ENCODE measurements at regions not wholly inside any gene's neighbourhood (a gene's known extent, or its start where the extent isn't known, plus 50 kb on each side); places are given as distances from the start of the nearest gene placed in this dataset.

- no peaks in the 10 kb centered on the region for H3K27me3 Mint-ChIP-seq
- no peaks in the 10 kb centered on the region for H3K36me3 ChIP-seq (ENCODE audit: control insufficient read depth in 2 of 3, insufficient read depth in 3 of 3, low read length in 3 of 3)
Observed at GRCh38 chr5:125834438-125835115, 588.6 kb upstream of the GRAMD2B start.

GRCh38 chr5:125835293-125836172 is 587.7 kb upstream of the GRAMD2B start:
- no peaks in the 10 kb centered on the region for H3K36me3 Mint-ChIP-seq
- POLR2A ChIA-PET, result no interaction called here
- no peaks in the 10 kb centered on the region for H3K36me3 ChIP-seq (ENCODE audit: control insufficient read depth in 2 of 3, insufficient read depth in 3 of 3, low read length in 3 of 3)
- H3K27me3 Mint-ChIP-seq, result no peaks in the 10 kb centered on the region
- DNase-seq (no peak), ATAC-seq (no peak)
- no peak overlapping the region for H3K4me3 ChIP-seq (ENCODE audit: low read length)
- no peak overlapping the region for H3K27ac Mint-ChIP-seq
- no peak overlapping the region for H3K27ac ChIP-seq (ENCODE audit: low read depth, low read length)
- CTCF ChIA-PET, result no interaction called here
- H3K4me1 Mint-ChIP-seq, result no peaks in the 10 kb centered on the region
- H3K4me3 Mint-ChIP-seq, result no peak overlapping the region
- H3K4me1 ChIP-seq (ENCODE audit: control insufficient read depth in 2 of 2, insufficient read depth in 2 of 2, low read length in 2 of 2), result no peaks in the 10 kb centered on the region
- peaks cover 0 to 16% (median 5%) of the 10 kb centered on the region in 11 donors for H3K9me3 Mint-ChIP-seq
- H3K27me3 ChIP-seq (ENCODE audit: control insufficient read depth in 2 of 2, insufficient read depth in 2 of 2, low read length in 2 of 2), result no peaks in the 10 kb centered on the region
- intact Hi-C loops (cut with micrococcal nuclease), result no loop called here
- H3K9me3 ChIP-seq (ENCODE audit: control insufficient read depth in 2 of 3, low read length in 3 of 3), result no peaks in the 10 kb centered on the region

More at GRCh38 chr5:125834438-125835115, 588.6 kb upstream of the GRAMD2B start:
- Mint-ChIP-seq H3K36me3 (no peaks in the 10 kb centered on the region), H3K27ac (no peak overlapping the region), H3K9me3 (peaks cover 0 to 15% (median 4%) of the 10 kb centered on the region in 11 donors), H3K4me1 (no peaks in the 10 kb centered on the region), H3K4me3 (no peak overlapping the region)
- H3K9me3 ChIP-seq (ENCODE audit: control insufficient read depth in 2 of 3, low read length in 3 of 3), result no peaks in the 10 kb centered on the region
- no peak overlapping the region for H3K4me3 ChIP-seq (ENCODE audit: low read length)
- no peak for ATAC-seq
- intact Hi-C loops (cut with micrococcal nuclease), result no loop called here
- ChIA-PET CTCF (no interaction called here), POLR2A (no interaction called here)
- no peak overlapping the region for H3K27ac ChIP-seq (ENCODE audit: low read depth, low read length)
- no peaks in the 10 kb centered on the region for H3K27me3 ChIP-seq (ENCODE audit: control insufficient read depth in 2 of 2, insufficient read depth in 2 of 2, low read length in 2 of 2)
- H3K4me1 ChIP-seq (ENCODE audit: control insufficient read depth in 2 of 2, insufficient read depth in 2 of 2, low read length in 2 of 2), result no peaks in the 10 kb centered on the region
- DNase-seq, result no peak

- H3K27me3 ChIP-seq (ENCODE audit: control insufficient read depth in 2 of 2, insufficient read depth in 2 of 2, low read length in 2 of 2), result no peaks in the 10 kb centered on the region
- Mint-ChIP-seq H3K4me3 (no peak overlapping the region), H3K4me1 (no peaks in the 10 kb centered on the region), H3K36me3 (no peaks in the 10 kb centered on the region), H3K9me3 (peaks cover 0 to 19% (median 5%) of the 10 kb centered on the region in 11 donors), H3K27me3 (no peaks in the 10 kb centered on the region), H3K27ac (no peak overlapping the region)
- H3K36me3 ChIP-seq (ENCODE audit: control insufficient read depth in 2 of 3, insufficient read depth in 3 of 3, low read length in 3 of 3), result no peaks in the 10 kb centered on the region
- no peaks in the 10 kb centered on the region for H3K4me1 ChIP-seq (ENCODE audit: control insufficient read depth in 2 of 2, insufficient read depth in 2 of 2, low read length in 2 of 2)
- intact Hi-C loops (cut with micrococcal nuclease), result no loop called here
- no peak overlapping the region for H3K27ac ChIP-seq (ENCODE audit: low read depth, low read length)
- DNase-seq, result no peak
- ChIA-PET CTCF (no interaction called here), POLR2A (no interaction called here)
- H3K4me3 ChIP-seq (ENCODE audit: low read length), result no peak overlapping the region
- ATAC-seq, result no peak
- no peaks in the 10 kb centered on the region for H3K9me3 ChIP-seq (ENCODE audit: control insufficient read depth in 2 of 3, low read length in 3 of 3)
Observed at GRCh38 chr5:125836256-125836655, 587.0 kb upstream of the GRAMD2B start.

- H3K27ac ChIP-seq (ENCODE audit: low read depth, low read length), result no peak overlapping the region
- H3K9me3 Mint-ChIP-seq, result peaks cover 3 to 22% (median 8%) of the 10 kb centered on the region in 11 donors
- POLR2A ChIA-PET, result no interaction called here
- no peaks in the 10 kb centered on the region for H3K27me3 ChIP-seq (ENCODE audit: control insufficient read depth in 2 of 2, insufficient read depth in 2 of 2, low read length in 2 of 2)
- H3K4me3 Mint-ChIP-seq, result no peak overlapping the region
- H3K36me3 ChIP-seq (ENCODE audit: control insufficient read depth in 2 of 3, insufficient read depth in 3 of 3, low read length in 3 of 3), result no peaks in the 10 kb centered on the region
- no peaks in the 10 kb centered on the region for H3K36me3 Mint-ChIP-seq
- H3K9me3 ChIP-seq (ENCODE audit: control insufficient read depth in 2 of 3, low read length in 3 of 3), result no peaks in the 10 kb centered on the region
- no peak overlapping the region for H3K4me3 ChIP-seq (ENCODE audit: low read length)
- CTCF ChIA-PET, result no interaction called here
- no peaks in the 10 kb centered on the region for H3K4me1 ChIP-seq (ENCODE audit: control insufficient read depth in 2 of 2, insufficient read depth in 2 of 2, low read length in 2 of 2)
- intact Hi-C loops (cut with micrococcal nuclease), result no loop called here
- H3K4me1 Mint-ChIP-seq, result no peaks in the 10 kb centered on the region
- H3K27ac Mint-ChIP-seq, result no peak overlapping the region
- ATAC-seq (no peak), DNase-seq (no peak)
- no peaks in the 10 kb centered on the region for H3K27me3 Mint-ChIP-seq
Observed at GRCh38 chr5:125837866-125838265, 585.3 kb upstream of the GRAMD2B start.

- Histone ChIP-seq H3K36me3 (ENCODE audit: control insufficient read depth in 2 of 3, insufficient read depth in 3 of 3, low read length in 3 of 3) (no peaks in the 10 kb centered on the region), H3K27me3 (ENCODE audit: control insufficient read depth in 2 of 2, insufficient read depth in 2 of 2, low read length in 2 of 2) (no peaks in the 10 kb centered on the region), H3K4me1 (ENCODE audit: control insufficient read depth in 2 of 2, insufficient read depth in 2 of 2, low read length in 2 of 2) (no peaks in the 10 kb centered on the region), H3K9me3 (ENCODE audit: control insufficient read depth in 2 of 3, low read length in 3 of 3) (no peaks in the 10 kb centered on the region), H3K27ac (ENCODE audit: low read depth, low read length) (no peak overlapping the region), H3K4me3 (ENCODE audit: low read length) (no peak overlapping the region)
- no peak for ATAC-seq
- H3K36me3 Mint-ChIP-seq, result no peaks in the 10 kb centered on the region
- ChIA-PET POLR2A (no interaction called here), CTCF (no interaction called here)
- no peak overlapping the region for H3K27ac Mint-ChIP-seq
- H3K9me3 Mint-ChIP-seq, result peaks cover 0 to 25% (median 6%) of the 10 kb centered on the region in 11 donors
- no peaks in the 10 kb centered on the region for H3K4me1 Mint-ChIP-seq
- no peak overlapping the region for H3K4me3 Mint-ChIP-seq
- intact Hi-C loops (cut with micrococcal nuclease), result no loop called here
- H3K27me3 Mint-ChIP-seq, result no peaks in the 10 kb centered on the region
- DNase-seq, result no peak
Observed at GRCh38 chr5:125847561-125847960, 575.6 kb upstream of the GRAMD2B start.

GRCh38 chr5:125848751-125849150 is 574.5 kb upstream of the GRAMD2B start:
- ATAC-seq, result no peak
- H3K36me3 ChIP-seq (ENCODE audit: control insufficient read depth in 2 of 3, insufficient read depth in 3 of 3, low read length in 3 of 3), result no peaks in the 10 kb centered on the region
- no peaks in the 10 kb centered on the region for H3K27me3 ChIP-seq (ENCODE audit: control insufficient read depth in 2 of 2, insufficient read depth in 2 of 2, low read length in 2 of 2)
- no peak overlapping the region for H3K4me3 ChIP-seq (ENCODE audit: low read length)
- no peaks in the 10 kb centered on the region for H3K9me3 ChIP-seq (ENCODE audit: control insufficient read depth in 2 of 3, low read length in 3 of 3)
- ChIA-PET POLR2A (no interaction called here), CTCF (no interaction called here)
- Mint-ChIP-seq H3K27me3 (no peaks in the 10 kb centered on the region), H3K4me3 (no peak overlapping the region), H3K4me1 (no peaks in the 10 kb centered on the region), H3K36me3 (no peaks in the 10 kb centered on the region), H3K27ac (no peak overlapping the region), H3K9me3 (peaks cover 0 to 22% (median 5%) of the 10 kb centered on the region in 11 donors)
- H3K4me1 ChIP-seq (ENCODE audit: control insufficient read depth in 2 of 2, insufficient read depth in 2 of 2, low read length in 2 of 2), result no peaks in the 10 kb centered on the region
- H3K27ac ChIP-seq (ENCODE audit: low read depth, low read length), result no peak overlapping the region
- intact Hi-C loops (cut with micrococcal nuclease), result no loop called here
- no peak for DNase-seq

GRCh38 chr5:125856949-125857348 is 566.3 kb upstream of the GRAMD2B start:
- no peak overlapping the region for H3K27ac Mint-ChIP-seq
- Histone ChIP-seq H3K27ac (ENCODE audit: low read depth, low read length) (no peak overlapping the region), H3K4me3 (ENCODE audit: low read length) (no peak overlapping the region), H3K27me3 (ENCODE audit: control insufficient read depth in 2 of 2, insufficient read depth in 2 of 2, low read length in 2 of 2) (no peaks in the 10 kb centered on the region), H3K4me1 (ENCODE audit: control insufficient read depth in 2 of 2, insufficient read depth in 2 of 2, low read length in 2 of 2) (no peaks in the 10 kb centered on the region), H3K9me3 (ENCODE audit: control insufficient read depth in 2 of 3, low read length in 3 of 3) (no peaks in the 10 kb centered on the region), H3K36me3 (ENCODE audit: control insufficient read depth in 2 of 3, insufficient read depth in 3 of 3, low read length in 3 of 3) (no peaks in the 10 kb centered on the region)
- no peaks in the 10 kb centered on the region for H3K36me3 Mint-ChIP-seq
- POLR2A ChIA-PET, result no interaction called here
- no peak overlapping the region for H3K4me3 Mint-ChIP-seq
- H3K27me3 Mint-ChIP-seq, result no peaks in the 10 kb centered on the region
- no peaks in the 10 kb centered on the region for H3K4me1 Mint-ChIP-seq
- peaks cover 0 to 33% (median 5%) of the 10 kb centered on the region in 11 donors for H3K9me3 Mint-ChIP-seq
- intact Hi-C loops (cut with micrococcal nuclease), result no loop called here
- CTCF ChIA-PET, result no interaction called here
- DNase-seq (no peak), ATAC-seq (no peak)

All from naive thymus-derived CD4-positive, alpha-beta T cell (primary cell).